ENCODE measurements at regions not wholly inside any gene's neighbourhood (a gene's known extent, or its start where the extent isn't known, plus 50 kb on each side); places are given as distances from the start of the nearest gene placed in this dataset.

DNA sequence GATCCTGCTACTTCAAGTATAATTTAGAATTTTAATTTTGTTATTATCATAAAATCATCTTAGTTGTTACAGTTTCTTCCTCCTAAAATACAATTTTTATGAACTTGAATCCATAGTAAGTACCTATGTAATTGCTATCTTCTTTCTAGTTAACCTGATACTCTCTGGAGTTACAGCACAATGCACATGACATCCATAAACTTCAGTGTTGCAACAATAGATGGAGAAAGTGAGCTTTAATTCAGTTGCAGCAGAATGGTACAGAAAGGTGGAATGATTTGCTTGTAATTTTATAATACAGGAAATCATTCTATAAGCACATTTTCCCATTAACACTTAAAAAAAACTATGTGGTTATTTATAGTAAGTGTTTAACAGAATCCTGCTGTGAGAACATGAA is 372.0 kb downstream of the CDH9 start:
- intact Hi-C loops (cut with micrococcal nuclease), result no loop called here
- no peak for ATAC-seq (ENCODE audit: low read depth)
- CTCF ChIA-PET, result no interaction called here
- H3K4me1 Mint-ChIP-seq, result no peaks in the 10 kb centered on the region
- no peak for TF ChIP-seq CTCF (IDR thresholded peaks at IDR 0.05)
- DNase-seq, result no peak
- H3K9me3 Mint-ChIP-seq, result no peaks in the 10 kb centered on the region
- no peak overlapping the region for H3K27ac Mint-ChIP-seq
- H3K27me3 Mint-ChIP-seq, result no peaks in the 10 kb centered on the region
- H3K4me3 Mint-ChIP-seq, result no peak overlapping the region
- POLR2A ChIA-PET, result no interaction called here
- no peaks in the 10 kb centered on the region for H3K36me3 Mint-ChIP-seq (ENCODE audit: low read depth)

GRCh38 chr5:26663500-26663899 is 374.9 kb downstream of the CDH9 start:
- CTCF ChIA-PET, result no interaction called here
- no peaks in the 10 kb centered on the region for H3K36me3 Mint-ChIP-seq (ENCODE audit: low read depth)
- no peaks in the 10 kb centered on the region for H3K4me1 Mint-ChIP-seq
- no peak for DNase-seq
- H3K27ac Mint-ChIP-seq, result no peak overlapping the region
- TF ChIP-seq CTCF (IDR thresholded peaks at IDR 0.05), result no peak
- H3K9me3 Mint-ChIP-seq, result peaks cover 3% of the 10 kb centered on the region
- no peaks in the 10 kb centered on the region for H3K27me3 Mint-ChIP-seq
- no peak overlapping the region for H3K4me3 Mint-ChIP-seq
- intact Hi-C loops (cut with micrococcal nuclease), result no loop called here
- no peak for ATAC-seq (ENCODE audit: low read depth)
- POLR2A ChIA-PET, result no interaction called here

DNA sequence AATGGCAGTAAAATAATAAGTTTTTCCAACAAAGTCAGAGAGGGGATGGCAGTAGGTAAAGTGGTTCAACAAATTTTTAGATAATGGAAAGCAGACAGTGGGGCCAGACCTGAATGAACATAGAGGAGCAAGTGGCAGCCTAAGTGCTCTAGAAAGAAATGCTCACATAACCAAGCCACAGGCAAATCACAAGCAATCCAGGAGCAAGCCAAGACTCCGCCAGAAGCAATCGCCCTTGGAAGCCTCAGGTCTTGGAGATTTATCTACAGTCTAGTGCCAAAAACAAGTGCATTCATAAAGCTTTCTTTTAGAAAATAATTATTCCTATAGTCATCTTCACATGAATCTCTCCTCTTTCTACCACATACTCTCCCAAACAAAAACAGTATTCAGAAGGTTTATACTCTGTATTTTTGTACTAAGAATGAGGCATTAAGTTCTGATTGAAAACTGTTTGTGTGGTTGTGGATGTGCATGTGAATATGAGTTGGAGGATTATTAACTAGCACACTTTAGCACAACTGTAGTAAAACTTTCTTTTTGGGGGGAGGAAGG is 375.5 kb downstream of the CDH9 start:
- intact Hi-C loops (cut with micrococcal nuclease), result no loop called here
- H3K9me3 Mint-ChIP-seq, result peaks cover 3% of the 10 kb centered on the region
- DNase-seq (no peak), ATAC-seq (ENCODE audit: low read depth) (no peak)
- no peak overlapping the region for H3K4me3 Mint-ChIP-seq
- H3K27me3 Mint-ChIP-seq, result no peaks in the 10 kb centered on the region
- H3K4me1 Mint-ChIP-seq, result no peaks in the 10 kb centered on the region
- no peak overlapping the region for H3K27ac Mint-ChIP-seq
- no peak for TF ChIP-seq CTCF (IDR thresholded peaks at IDR 0.05)
- H3K36me3 Mint-ChIP-seq (ENCODE audit: low read depth), result no peaks in the 10 kb centered on the region
- POLR2A ChIA-PET, result no interaction called here
- CTCF ChIA-PET, result no interaction called here

DNA sequence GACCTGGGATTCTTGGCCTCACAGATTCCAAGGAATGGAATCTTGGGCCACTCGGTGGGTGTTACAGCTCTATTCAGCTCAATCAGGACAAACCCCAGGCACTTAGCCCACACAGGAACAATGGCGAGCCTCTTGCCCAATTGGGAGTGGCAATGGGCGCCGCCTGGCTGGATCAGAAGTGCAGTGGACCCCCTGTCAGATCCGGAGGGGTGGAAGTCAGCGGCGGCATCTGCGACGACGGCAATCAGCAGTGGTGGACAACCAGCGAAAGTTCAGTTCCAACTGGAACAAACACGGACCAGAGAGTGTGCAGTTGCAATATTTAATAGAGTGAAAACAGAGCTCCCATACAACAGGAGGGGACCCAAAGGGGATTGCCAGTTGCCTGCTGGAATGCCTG is 378.3 kb downstream of the CDH9 start:
- H3K4me1 Mint-ChIP-seq, result no peaks in the 10 kb centered on the region
- no peak overlapping the region for H3K27ac Mint-ChIP-seq
- intact Hi-C loops (cut with micrococcal nuclease), result no loop called here
- POLR2A ChIA-PET, result no interaction called here
- no peaks in the 10 kb centered on the region for H3K27me3 Mint-ChIP-seq
- TF ChIP-seq CTCF (IDR thresholded peaks at IDR 0.05), result no peak
- no peak for ATAC-seq (ENCODE audit: low read depth)
- no peak overlapping the region for H3K4me3 Mint-ChIP-seq
- CTCF ChIA-PET, result no interaction called here
- H3K9me3 Mint-ChIP-seq, result peaks cover 3% of the 10 kb centered on the region
- no peaks in the 10 kb centered on the region for H3K36me3 Mint-ChIP-seq (ENCODE audit: low read depth)
- DNase-seq, result no peak

GRCh38 chr5:26649000-26649399 is 389.4 kb downstream of the CDH9 start:
- H3K4me3 Mint-ChIP-seq, result no peak overlapping the region
- H3K27ac Mint-ChIP-seq, result no peak overlapping the region
- no peaks in the 10 kb centered on the region for H3K27me3 Mint-ChIP-seq

More at GRCh38 chr5:26649000-26649399, 389.4 kb downstream of the CDH9 start:
- Mint-ChIP-seq H3K9me3 (peaks cover 8% of the 10 kb centered on the region), H3K4me1 (no peaks in the 10 kb centered on the region), H3K36me3 (ENCODE audit: low read depth) (no peaks in the 10 kb centered on the region)
- intact Hi-C loops (cut with micrococcal nuclease), result no loop called here
- ChIA-PET POLR2A (no interaction called here), CTCF (no interaction called here)
- no peak for TF ChIP-seq CTCF (IDR thresholded peaks at IDR 0.05)
- DNase-seq (no peak), ATAC-seq (ENCODE audit: low read depth) (no peak)

All from activated B cell treated with CpG ODN at 0.5 μM for 24 hours (primary cell).